Gastrocnemius medialis (tissue), 4 donors: ENCODE measurements at regions not wholly inside any gene's neighbourhood (a gene's known extent, or its start where the extent isn't known, plus 50 kb on each side); places are given as distances from the start of the nearest gene placed in this dataset.

Source experiments
- ATAC-seq, 2 donors: fragments of 150-250 bp; one replicate each; pipeline ENCODE4 v1.9.1; 2016
- DNase-seq, 2 donors: peaks; one replicate each; pipeline ENCODE4 v3.0.0-alpha.2; 2019
- H3K27ac ChIP-seq, 4 donors: fragments of 200-600 bp; sonication (generic); 1 replicate in 1 of 4; 2 replicates in 3 of 4; pipeline ENCODE4 v1.5.1; 2016 to 2018; ENCODE audit warnings: mild to moderate bottlenecking in 2 of 4, moderate library complexity in 1 of 4
- H3K27me3 ChIP-seq, 3 donors: fragments of 200-600 bp; sonication (generic) in 2 of 3; 1 replicate in 1 of 3; 2 replicates in 2 of 3; pipeline versions ENCODE4 v1.5.1 to v1.6.0; 2016 to 2019; ENCODE audit warnings: mild to moderate bottlenecking in 1 of 3, moderate library complexity in 1 of 3
- H3K36me3 ChIP-seq, 2 donors: fragments of 200-600 bp; sonication (generic) in 1 of 2; one replicate each; pipeline ENCODE4 v1.5.1; 2017 to 2018
- H3K4me1 ChIP-seq, 2 donors: fragments of 200-600 bp; sonication (generic) in 1 of 2; one replicate each; pipeline ENCODE4 v1.5.1; 2016 to 2017; ENCODE audit warnings: mild to moderate bottlenecking in 2 of 2
- H3K4me3 ChIP-seq, 4 donors: fragments of 200-600 bp; sonication (generic) in 3 of 4; 1 replicate in 1 of 4; 2 replicates in 3 of 4; pipeline ENCODE4 v1.5.1; 2016 to 2019; ENCODE audit warnings: mild to moderate bottlenecking in 2 of 4
- H3K9me3 ChIP-seq, 3 donors: fragments of 200-600 bp; sonication (generic) in 2 of 3; 1 replicate in 1 of 3; 2 replicates in 2 of 3; pipeline ENCODE4 v1.5.1; 2016 to 2019
- CTCF ChIP-seq, 5 experiments: fragments of 450-650 bp in 3 of 5; fragments of 200-600 bp in 2 of 5; sonication (generic) in 2 of 5; IDR thresholded peaks in 4 of 5; conservative IDR thresholded peaks in 1 of 5; 1 replicate in 4 of 5; 2 replicates in 1 of 5; pipeline ENCODE4 v1.5.1; 2016 to 2019; ENCODE audit warnings: antibody characterized with exemption in 5 of 5, mild to moderate bottlenecking in 3 of 5, moderate library complexity in 3 of 5
- POLR2A ChIP-seq, 2 donors: fragments of 450-650 bp; IDR thresholded peaks; one replicate each; pipeline ENCODE4 v1.6.1; 2017; ENCODE audit warnings: antibody characterized with exemption in 2 of 2, mild to moderate bottlenecking in 2 of 2, moderate library complexity in 2 of 2
- in situ Hi-C, 4 donors: fragments of 200-750 bp; cut with MboI; loops; one replicate each; pipeline versions ENCODE4 v1.15.0 to v1.8.0; 2017; ENCODE audit warnings: low sequenced_read_pairs in 4 of 4
- intact Hi-C: fragments of 100-400 bp; cut with DNase I; formaldehyde crosslinking; loops from one replicate; pipeline ENCODE4 v1.15.1; 2023; ENCODE audit warnings: low total_unique reads

DNA sequence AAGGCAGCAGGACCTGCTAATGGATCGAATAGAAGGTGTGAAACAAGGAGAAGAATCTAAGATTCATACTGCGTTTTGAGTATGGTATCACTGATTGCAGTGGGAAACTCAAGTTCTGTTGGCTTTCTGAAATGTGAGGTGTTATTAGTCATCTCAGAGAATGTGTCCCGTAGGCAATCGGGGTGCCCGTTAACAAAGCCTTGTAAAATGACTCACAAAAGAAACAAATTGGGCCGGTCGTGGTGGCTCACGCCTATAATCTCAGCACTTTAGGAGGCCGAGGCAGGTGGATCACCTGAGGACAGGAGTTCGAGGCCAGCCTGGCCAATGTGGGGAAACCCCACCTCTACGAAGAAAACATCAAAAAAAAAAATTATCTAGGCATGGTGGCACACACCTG is 118.2 kb upstream of the C7orf33 start:
- H3K27ac ChIP-seq, result no peak overlapping the region
- no peaks in the 10 kb centered on the region for H3K4me1 ChIP-seq
- in situ Hi-C loops (no loop called here), intact Hi-C loops (no loop called here)
- no peaks in the 10 kb centered on the region for H3K27me3 ChIP-seq
- no peak for TF ChIP-seq POLR2A (IDR thresholded peaks at IDR 0.05)
- no peak for TF ChIP-seq CTCF (IDR thresholded peaks at IDR 0.05 in 4 of 5, conservative IDR thresholded peaks at IDR 0.05 in 1 of 5)
- no peak overlapping the region for H3K4me3 ChIP-seq
- no peaks in the 10 kb centered on the region for H3K36me3 ChIP-seq
- DNase-seq, result no peak
- ATAC-seq, result no peak
- no peaks in the 10 kb centered on the region for H3K9me3 ChIP-seq

- no peak for TF ChIP-seq POLR2A (IDR thresholded peaks at IDR 0.05)
- no peak for DNase-seq
- Histone ChIP-seq H3K36me3 (no peaks in the 10 kb centered on the region), H3K27ac (no peak overlapping the region), H3K27me3 (no peaks in the 10 kb centered on the region), H3K9me3 (no peaks in the 10 kb centered on the region), H3K4me1 (no peaks in the 10 kb centered on the region), H3K4me3 (no peak overlapping the region)
- intact Hi-C loops (no loop called here), in situ Hi-C loops (no loop called here)
- ATAC-seq, result no peak
Observed at GRCh38 chr7:148473703-148474480, 116.7 kb upstream of the C7orf33 start.

DNA sequence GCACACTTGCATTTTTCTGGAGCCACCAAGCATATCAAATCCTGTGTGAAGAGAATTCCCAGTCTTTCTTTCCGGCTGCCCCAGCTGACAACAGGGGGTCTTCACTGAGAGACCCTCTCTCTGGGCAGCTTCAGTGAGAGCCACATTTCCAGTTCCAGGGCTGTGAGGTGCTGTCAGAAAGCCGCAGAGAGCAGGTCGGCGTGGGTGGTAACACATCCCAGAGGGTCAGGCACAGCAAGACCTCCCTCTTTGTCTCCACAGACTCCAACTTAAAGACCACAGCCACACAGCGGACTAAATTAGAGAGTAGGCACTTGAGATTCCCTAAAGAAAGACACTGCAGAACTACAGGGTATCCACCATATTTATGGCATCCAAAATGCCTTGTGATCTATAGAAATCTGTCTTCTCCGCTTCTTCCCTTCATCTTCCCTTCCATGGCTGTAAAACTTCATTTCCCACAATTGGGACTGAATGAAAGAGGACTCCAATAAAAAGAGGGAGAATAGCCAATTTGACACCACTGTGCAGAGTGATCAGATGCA is 116.0 kb upstream of the C7orf33 start:
- Histone ChIP-seq H3K9me3 (no peaks in the 10 kb centered on the region), H3K27me3 (peaks cover 0 to 3% (median 0%) of the 10 kb centered on the region in 3 donors), H3K36me3 (no peaks in the 10 kb centered on the region), H3K4me1 (no peaks in the 10 kb centered on the region), H3K27ac (no peak overlapping the region), H3K4me3 (no peak overlapping the region)
- TF ChIP-seq POLR2A (IDR thresholded peaks at IDR 0.05), result no peak
- TF ChIP-seq CTCF (IDR thresholded peaks at IDR 0.05 in 4 of 5, conservative IDR thresholded peaks at IDR 0.05 in 1 of 5), result no peak
- DNase-seq (no peak), ATAC-seq (no peak)
- intact Hi-C loops (no loop called here), in situ Hi-C loops (no loop called here)

DNA sequence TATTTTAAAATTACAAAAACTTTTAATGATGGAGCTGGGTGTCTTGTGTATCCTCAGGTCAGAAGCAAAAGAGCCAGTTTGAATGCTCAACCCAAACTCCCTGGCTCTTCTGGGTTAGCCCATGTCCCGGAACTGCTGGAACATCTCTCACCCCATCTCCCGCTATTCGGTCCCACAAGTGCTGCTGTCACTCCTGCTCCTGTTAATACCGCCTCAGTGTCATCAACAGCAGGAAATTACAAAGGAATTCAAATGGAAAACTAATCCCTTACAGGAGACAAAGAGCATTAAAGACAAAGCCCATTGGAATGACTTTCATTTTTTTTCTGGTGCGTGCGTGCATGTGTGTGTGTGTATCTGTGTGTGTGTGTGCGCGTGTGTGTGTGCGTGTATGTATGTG is 112.0 kb upstream of the C7orf33 start:
- Histone ChIP-seq H3K9me3 (no peaks in the 10 kb centered on the region), H3K4me1 (no peaks in the 10 kb centered on the region), H3K4me3 (no peak overlapping the region), H3K36me3 (no peaks in the 10 kb centered on the region), H3K27me3 (peaks cover 0 to 6% (median 5%) of the 10 kb centered on the region in 3 donors), H3K27ac (no peak overlapping the region)
- TF ChIP-seq CTCF (IDR thresholded peaks at IDR 0.05 in 4 of 5, conservative IDR thresholded peaks at IDR 0.05 in 1 of 5) (no peak), POLR2A (IDR thresholded peaks at IDR 0.05) (no peak)
- intact Hi-C loops (no loop called here), in situ Hi-C loops (no loop called here)
- ATAC-seq, result no peak
- DNase-seq, result no peak

DNA sequence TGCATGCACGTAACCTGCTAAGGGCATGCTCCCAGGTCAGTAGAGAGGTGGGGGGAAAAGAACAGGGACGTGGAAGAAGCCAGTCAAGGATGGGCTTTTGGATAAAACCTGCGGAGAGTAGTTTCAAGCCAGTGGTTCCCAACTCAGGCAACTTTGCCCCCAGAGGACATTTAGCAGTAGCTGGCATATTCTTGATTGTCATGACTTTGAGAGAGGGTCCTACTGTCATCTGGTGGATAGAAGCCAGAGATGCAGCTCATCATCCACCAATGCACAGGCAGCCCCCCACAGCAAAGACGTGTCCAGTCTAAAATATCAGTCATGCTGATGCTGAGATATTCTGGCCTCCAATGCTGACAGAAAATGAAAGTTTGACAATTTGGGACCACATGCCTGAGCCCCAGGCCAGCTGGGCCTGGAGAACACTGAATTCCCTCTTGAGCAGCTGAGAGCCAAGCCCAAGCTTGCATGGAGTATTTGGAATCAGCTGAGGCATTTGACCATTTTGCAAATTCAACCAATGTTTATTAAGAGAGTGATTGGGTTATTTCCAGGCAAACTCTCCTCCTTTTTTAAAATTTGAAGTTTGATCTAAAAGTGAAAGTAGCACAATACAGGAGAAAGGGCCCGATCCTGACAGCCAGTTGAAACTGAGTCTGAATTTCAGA is 110.0 kb upstream of the C7orf33 start:
- Histone ChIP-seq H3K27ac (no peak overlapping the region), H3K9me3 (no peaks in the 10 kb centered on the region), H3K36me3 (no peaks in the 10 kb centered on the region), H3K27me3 (peaks cover 0 to 6% (median 5%) of the 10 kb centered on the region in 3 donors), H3K4me3 (no peak overlapping the region), H3K4me1 (no peaks in the 10 kb centered on the region)
- in situ Hi-C loops (no loop called here), intact Hi-C loops (no loop called here)
- ATAC-seq (no peak), DNase-seq (no peak)
- TF ChIP-seq POLR2A (IDR thresholded peaks at IDR 0.05) (no peak), CTCF (IDR thresholded peaks at IDR 0.05 in 4 of 5, conservative IDR thresholded peaks at IDR 0.05 in 1 of 5) (no peak)
